Umbilical cord (tissue), 1 donor: ENCODE measurements at regions not wholly inside any gene's neighbourhood (a gene's known extent, or its start where the extent isn't known, plus 50 kb on each side); places are given as distances from the start of the nearest gene placed in this dataset.

ENCODE experiments used
- DNase-seq: peaks from one replicate; pipeline ENCODE4 v3.0.0-alpha.2; 2015; ENCODE audit warnings: low spot score

DNA sequence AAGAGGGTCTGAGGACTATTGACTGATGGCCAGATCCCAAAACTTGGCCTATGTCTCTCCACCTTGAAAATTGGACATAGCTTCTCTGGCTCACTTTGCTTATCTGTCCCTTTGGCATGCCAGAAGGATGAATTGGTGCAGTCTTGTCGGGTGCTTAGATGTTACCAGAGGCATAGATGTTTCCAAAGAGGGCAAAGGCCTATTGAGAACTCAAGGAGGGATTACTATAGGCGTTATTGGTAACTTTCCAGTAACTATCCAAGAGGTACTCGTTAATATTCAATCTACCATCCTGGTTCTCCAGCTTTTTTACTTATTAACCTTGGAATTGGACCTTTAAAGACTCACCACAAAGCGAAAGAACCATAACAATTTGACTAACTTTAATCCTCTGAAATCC is 368.3 kb upstream of the ESRRG start:
- no peak for DNase-seq

DNA sequence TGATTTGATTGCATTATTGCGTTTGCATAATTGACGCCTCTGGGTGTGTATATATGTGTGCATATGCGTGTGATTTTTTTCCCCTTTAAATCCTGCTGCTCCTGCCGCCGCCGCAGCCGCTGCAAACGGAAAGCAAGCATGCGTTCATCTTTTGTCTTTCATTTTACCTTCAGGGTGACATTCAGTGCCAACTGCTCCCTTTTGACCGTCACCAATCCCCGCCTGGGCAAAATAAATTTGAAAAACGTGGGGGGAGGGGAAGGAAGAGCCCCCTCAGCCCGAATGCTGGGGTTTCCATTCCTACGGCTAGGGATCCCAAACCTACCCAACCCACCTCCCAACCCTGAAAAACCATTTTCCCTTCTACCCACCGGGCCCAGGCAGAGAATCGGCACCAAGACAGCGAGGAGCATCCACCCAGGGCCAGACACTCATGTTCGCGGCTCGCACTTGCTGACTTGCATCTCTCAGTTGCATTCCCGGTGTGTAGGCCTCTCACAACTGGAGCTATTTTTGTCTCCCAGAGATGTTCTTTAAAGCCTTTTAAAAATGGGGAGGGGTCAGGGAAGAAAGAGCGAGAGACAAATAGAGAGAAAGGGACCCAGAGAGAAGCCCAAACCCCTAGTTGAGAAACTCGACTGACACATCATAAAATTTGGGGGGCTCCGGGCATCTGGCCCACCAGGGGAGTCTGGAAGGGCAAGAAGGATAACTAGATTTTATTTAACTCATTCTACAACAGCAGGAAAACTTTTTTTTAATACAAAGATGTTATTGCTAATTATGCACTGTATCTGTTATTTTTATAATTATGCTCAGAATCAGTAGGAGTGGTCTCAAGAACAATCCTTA is 367.1 kb upstream of the ESRRG start:
- DNase-seq, result peak; percentile 33

- DNase-seq, result peak; percentile 83
Measured at GRCh38 chr1:217089361-217090014, 366.3 kb upstream of the ESRRG start.

DNA sequence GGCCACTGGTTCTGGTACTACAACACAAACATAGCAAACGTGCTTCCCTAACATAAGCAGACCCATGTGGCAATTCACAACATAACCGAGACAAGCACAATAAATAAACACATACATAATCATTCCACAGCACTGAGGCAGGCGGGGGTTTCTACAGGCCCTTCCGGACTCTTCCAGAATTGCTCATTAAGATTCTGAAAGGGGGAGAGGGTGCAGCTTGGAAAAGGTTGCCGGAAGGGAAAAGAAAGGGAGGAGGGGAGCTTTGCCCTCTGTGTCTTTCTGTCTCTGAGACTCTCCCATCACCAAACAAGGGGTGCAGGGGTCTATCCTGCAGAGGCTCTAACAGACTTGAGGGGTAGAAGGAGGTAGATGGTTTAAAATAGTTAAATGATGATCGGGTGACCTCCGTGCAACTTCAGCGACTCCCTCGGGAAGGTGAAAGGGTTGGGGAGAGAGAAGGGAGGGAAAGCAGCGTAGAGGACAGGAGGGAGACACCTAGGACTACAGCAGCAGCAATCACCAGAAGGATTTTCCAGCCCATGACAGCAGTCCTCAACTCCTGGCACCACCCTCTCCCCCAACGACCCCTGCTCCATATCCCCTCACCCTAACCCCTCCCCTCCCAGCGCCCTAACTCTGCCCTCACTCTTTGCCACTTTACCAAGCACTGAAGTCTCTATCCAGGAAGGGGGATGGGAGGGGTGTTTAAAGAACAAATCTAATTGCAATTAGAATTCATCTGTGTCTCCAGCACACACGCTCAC is 365.5 kb upstream of the ESRRG start:
- DNase-seq, result no peak

DNA sequence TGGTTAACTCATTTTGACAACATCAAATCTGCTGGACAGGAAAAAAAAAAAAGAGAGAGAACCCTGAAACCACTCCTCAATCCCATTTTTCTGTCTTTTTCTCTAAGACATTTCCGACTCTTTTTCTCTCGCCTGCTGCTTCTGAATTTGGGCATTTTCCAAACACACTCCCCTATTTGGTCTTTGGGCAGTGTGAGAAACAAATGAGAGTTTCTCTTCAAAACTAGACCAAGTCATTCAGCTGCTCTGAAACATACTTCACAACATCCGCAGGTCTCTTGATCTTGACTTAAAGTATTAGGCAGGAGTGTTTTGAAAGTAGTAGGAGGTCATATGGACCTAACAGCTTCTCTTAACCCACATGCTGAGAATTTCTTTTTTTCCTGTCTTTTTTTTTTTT is 364.8 kb upstream of the ESRRG start:
- peak; percentile 37 for DNase-seq

GRCh38 chr1:217079584-217079983 is 356.4 kb upstream of the ESRRG start:
- DNase-seq, result no peak

GRCh38 chr1:217078959-217079358 is 355.7 kb upstream of the ESRRG start:
- no peak for DNase-seq

DNA sequence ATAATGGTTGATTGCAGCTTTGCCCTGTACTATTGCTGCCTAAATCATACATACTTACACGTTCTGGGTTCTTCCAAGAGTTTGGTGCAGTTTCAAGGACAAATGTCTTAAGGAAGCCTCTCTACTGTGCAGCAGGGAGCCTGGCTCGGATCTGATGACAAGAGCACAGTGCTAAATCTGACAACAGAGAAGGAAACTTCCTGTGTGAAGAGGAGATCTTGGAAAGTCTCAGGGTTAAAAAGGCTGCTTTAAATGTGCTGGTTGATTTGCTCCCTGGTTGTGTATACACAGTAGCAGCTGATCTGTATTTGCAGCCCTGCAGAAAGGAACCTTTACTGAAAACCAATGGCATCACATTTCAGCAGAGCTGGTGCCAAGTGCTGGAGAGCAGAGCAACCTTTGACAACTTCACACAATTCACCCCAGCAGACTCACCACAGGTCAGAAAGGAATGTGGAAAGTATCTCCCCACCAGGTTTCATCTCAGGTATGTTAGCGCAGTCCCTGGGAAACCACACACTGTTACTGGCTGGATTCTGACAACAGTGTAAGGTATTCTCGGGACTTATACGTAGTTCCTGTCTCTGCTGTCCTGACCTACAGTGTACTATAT is 355.0 kb upstream of the ESRRG start:
- peak; percentile 35 for DNase-seq

DNA sequence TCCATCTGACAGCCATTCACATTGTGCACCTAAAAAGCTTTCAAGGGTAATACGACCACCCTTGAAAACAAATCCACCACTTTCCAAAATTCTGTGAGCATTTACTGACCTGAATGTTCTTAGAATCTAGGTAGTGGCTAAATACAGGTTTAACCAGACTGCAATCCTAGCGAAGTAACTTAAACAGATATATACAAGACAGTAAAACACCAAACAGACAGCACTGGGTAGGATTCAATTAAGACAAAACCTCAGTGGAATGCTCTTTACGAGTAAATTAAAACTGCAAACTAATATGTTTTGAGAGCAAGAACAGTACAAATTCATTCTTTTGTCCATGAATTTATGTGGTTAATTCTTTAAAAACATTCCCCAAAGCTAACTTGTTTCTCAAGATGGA is 354.2 kb upstream of the ESRRG start:
- DNase-seq, result no peak

GRCh38 chr1:217076902-217077301 is 353.7 kb upstream of the ESRRG start:
- DNase-seq, result no peak

DNA sequence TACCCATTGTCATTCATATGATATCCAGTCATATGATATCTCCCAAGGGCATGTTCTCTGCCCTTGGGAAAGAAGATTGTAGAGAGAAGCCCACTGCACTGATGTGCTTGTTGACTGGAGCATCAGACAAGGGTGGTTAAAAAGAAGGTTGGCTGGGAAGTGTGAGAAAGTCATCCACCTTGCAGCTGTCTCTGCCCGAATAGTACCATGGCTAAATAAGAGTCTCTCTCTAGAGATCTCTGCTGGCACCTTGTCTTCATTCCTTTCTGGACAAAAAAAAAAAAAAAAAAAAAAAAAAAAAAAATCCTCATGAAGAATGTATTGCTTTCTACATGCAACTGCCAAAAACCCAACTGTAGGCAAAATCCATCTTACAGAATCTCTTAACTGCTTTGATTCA is 349.7 kb upstream of the ESRRG start:
- no peak for DNase-seq

DNA sequence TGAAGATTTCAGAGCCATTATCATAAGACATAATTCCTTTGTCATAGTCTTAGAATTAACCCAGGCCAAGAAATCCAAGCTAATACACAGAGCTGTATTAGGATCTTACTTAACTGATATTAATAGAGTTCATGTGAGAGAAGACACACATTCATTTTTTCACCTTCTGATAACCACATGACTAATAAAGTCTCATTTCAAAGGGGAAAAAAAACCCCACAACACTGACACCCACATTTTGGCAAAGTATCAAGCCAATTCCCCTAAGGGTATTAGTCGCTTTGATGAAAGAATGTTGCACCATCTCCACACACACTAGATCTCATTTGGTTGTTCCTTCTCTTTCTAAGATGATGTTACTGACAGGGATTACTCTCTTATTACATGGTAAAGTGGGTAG is 344.4 kb upstream of the ESRRG start:
- DNase-seq, result no peak

- no peak for DNase-seq
Measured at GRCh38 chr1:217066794-217067193, 343.6 kb upstream of the ESRRG start.

- DNase-seq, result no peak
Measured at GRCh38 chr1:217063172-217063908, 340.1 kb upstream of the ESRRG start.

DNA sequence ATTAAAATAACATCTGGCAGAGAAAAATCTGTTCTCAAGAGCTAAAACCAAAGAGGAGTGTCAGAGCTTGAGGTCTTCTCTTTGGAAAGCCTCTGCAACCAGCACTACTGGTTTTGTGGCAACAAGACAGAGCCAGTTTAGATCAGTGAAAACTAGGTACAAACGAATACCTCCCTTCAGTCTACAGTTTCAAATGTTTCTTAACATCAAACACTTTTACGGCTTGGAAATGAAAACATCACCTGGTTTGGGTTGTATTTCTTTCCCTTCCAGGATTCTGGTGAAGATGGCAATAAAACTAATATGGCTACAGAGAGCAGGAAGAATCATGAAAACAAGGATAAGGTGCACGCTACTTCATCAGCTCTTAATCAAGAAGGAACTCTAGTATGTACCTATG is 339.4 kb upstream of the ESRRG start:
- peak; percentile 31 for DNase-seq

- DNase-seq, result no peak
Measured at GRCh38 chr1:217059401-217059800, 336.2 kb upstream of the ESRRG start.

DNA sequence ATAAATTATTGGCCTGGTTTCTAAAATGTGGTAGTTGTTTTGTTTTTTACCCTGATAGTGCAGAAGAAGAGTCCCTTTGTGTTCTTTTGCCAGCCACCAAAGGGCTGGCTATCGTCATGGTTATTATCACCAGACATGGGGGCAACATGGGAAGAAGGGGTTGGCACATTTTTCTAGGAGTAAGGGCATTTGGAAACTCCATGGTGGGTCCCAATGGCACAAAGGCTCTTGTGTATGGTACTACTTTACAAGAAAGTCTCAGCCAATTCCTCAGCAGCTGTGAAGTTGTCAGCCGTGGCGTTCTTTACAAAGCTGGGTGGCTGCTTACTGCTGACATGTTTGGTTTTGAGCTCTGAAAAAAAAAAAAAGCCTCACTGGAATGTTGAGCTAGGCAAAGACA is 330.4 kb upstream of the ESRRG start:
- DNase-seq, result no peak

DNA sequence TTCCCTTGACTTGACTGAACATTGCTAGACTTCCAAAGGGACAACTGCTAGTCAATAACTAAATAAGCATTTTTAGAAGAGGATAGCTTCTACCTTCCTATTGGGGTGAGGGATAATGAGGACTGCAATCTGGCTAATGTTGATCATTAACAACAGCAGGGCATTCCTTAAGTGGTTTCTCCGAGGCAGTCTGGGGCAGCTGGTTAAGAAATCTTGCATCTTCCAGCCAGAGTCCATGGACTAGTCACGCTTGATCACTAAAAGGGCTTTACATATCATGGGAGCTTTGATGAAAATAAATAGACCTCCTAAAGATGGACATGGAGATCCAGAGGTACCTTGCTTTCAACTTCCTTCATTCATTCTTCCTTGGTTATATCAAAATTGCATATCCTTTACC is 329.4 kb upstream of the ESRRG start:
- DNase-seq, result no peak

- peak; percentile 19 for DNase-seq
Measured at GRCh38 chr1:217052196-217052595, 329.0 kb upstream of the ESRRG start.

- DNase-seq, result no peak
Measured at GRCh38 chr1:217049721-217050120, 326.5 kb upstream of the ESRRG start.

- DNase-seq, result no peak
Measured at GRCh38 chr1:217049081-217049480, 325.9 kb upstream of the ESRRG start.
